Osteocyte (in vitro differentiated cells): ENCODE measurements at regions not wholly inside any gene's neighbourhood (a gene's known extent, or its start where the extent isn't known, plus 50 kb on each side); places are given as distances from the start of the nearest gene placed in this dataset.

Source experiments
- DNase-seq: peaks from one replicate; pipeline ENCODE4 v3.0.0; 2021; ENCODE audit warnings: mixed read lengths; ENCODE audit not compliant: unreplicated experiment; ENCODE audit errors: extremely low spot score
- H3K27ac Mint-ChIP-seq: one replicate; pipeline ENCODE4 v1.8.0; 2021; ENCODE audit warnings: mild to moderate bottlenecking, mixed read lengths; ENCODE audit not compliant: unreplicated experiment
- H3K27me3 Mint-ChIP-seq: one replicate; pipeline ENCODE4 v1.8.0; 2021; ENCODE audit warnings: mixed read lengths; ENCODE audit not compliant: unreplicated experiment
- H3K36me3 Mint-ChIP-seq: one replicate; pipeline ENCODE4 v1.8.0; 2021; ENCODE audit warnings: mixed read lengths; ENCODE audit not compliant: unreplicated experiment
- H3K4me1 Mint-ChIP-seq: one replicate; pipeline ENCODE4 v1.8.0; 2021; ENCODE audit warnings: mixed read lengths; ENCODE audit not compliant: unreplicated experiment
- H3K4me3 Mint-ChIP-seq: one replicate; pipeline ENCODE4 v1.8.0; 2021; ENCODE audit warnings: mild to moderate bottlenecking, moderate library complexity, mixed read lengths; ENCODE audit not compliant: unreplicated experiment
- H3K9me3 Mint-ChIP-seq: one replicate; pipeline ENCODE4 v1.8.0; 2021; ENCODE audit warnings: mixed read lengths; ENCODE audit not compliant: unreplicated experiment
- CTCF ChIP-seq: fragments of 200-600 bp; sonication (generic); IDR thresholded peaks from 2 replicates; pipeline ENCODE4 v1.5.0; 2021; ENCODE audit warnings: antibody characterized with exemption, mild to moderate bottlenecking, moderate library complexity

DNA sequence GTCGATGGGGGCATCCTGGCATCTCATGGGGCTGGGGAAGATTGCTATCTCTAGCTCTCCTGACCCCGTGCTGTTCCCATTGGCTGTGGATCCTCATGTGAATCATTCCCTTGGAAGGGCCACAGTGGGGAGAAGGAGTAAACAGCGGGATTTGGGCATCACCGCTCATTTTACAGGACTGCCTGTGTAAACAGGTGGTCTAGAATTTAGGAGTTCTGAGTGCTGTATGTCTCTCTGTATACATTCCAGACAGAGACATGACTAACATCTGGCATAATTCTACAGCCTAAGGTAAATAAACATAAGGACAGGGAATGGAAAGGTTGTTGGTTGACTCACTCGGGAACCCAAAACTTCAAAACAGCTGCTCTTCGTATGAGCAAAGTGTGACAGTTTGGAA is 92.7 kb downstream of the COPS8 start:
- Mint-ChIP-seq H3K4me3 (no peak overlapping the region), H3K4me1 (peaks cover 51% of the 10 kb centered on the region), H3K27ac (peak overlapping the region; percentile 84), H3K36me3 (peaks cover 8% of the 10 kb centered on the region), H3K9me3 (peaks cover 15% of the 10 kb centered on the region), H3K27me3 (no peaks in the 10 kb centered on the region)
- no peak for DNase-seq
- no peak for TF ChIP-seq CTCF

- peak overlapping the region; percentile 84 for H3K27ac Mint-ChIP-seq
These were observed 93.5 kb downstream of the COPS8 start for GRCh38 chr2:237179161-237179560.

DNA sequence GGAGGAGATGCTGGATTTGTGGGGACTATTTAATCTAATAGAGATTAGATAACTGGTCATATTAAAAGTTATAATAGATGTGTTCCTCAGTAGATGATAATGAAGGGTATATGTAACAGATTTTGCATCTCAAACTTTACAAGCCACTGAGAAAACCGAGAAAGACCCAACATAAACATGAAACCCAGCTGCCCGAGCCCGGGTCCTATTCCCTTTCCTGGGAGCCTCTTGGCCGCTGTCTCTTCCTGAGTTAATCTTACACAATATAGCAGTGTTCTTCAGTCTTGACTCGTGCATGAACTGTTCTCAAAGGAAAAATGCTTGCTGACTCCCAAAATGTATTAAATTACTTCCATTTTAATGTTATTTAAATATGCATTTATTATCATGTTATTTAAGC is 94.5 kb downstream of the COPS8 start:
- Mint-ChIP-seq H3K9me3 (peaks cover 5% of the 10 kb centered on the region), H3K27me3 (no peaks in the 10 kb centered on the region), H3K4me3 (no peak overlapping the region), H3K27ac (no peak overlapping the region), H3K4me1 (peaks cover 64% of the 10 kb centered on the region), H3K36me3 (peaks cover 2% of the 10 kb centered on the region)
- no peak for TF ChIP-seq CTCF
- DNase-seq, result no peak

More at GRCh38 chr2:237179161-237179560, 93.5 kb downstream of the COPS8 start:
- H3K27me3 Mint-ChIP-seq, result no peaks in the 10 kb centered on the region
- peaks cover 12% of the 10 kb centered on the region for H3K9me3 Mint-ChIP-seq
- H3K36me3 Mint-ChIP-seq, result peaks cover 5% of the 10 kb centered on the region
- TF ChIP-seq CTCF, result no peak
- peaks cover 56% of the 10 kb centered on the region for H3K4me1 Mint-ChIP-seq
- H3K4me3 Mint-ChIP-seq, result no peak overlapping the region
- no peak for DNase-seq

DNA sequence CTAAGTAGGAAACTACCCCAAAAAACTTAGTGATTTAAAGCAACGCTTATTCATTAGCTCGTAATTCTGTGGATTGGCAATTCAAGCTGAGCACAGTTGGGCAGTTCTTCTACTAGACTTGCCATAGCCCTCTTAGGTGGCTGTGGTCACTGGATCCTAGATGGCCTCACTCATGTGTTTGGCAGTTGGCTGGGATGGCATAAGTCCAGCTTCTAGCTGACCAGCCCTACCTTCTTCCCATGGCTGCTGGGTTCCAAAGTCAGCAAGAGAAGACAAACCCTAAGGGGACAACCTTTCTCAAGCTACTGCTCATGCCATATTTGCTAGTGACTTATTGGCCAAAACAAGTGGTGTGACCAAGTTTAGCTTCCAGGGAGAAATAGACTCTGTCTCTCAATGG is 95.3 kb downstream of the COPS8 start:
- Mint-ChIP-seq H3K4me3 (no peak overlapping the region), H3K4me1 (peaks cover 64% of the 10 kb centered on the region), H3K9me3 (no peaks in the 10 kb centered on the region), H3K27ac (no peak overlapping the region), H3K36me3 (no peaks in the 10 kb centered on the region), H3K27me3 (no peaks in the 10 kb centered on the region)
- no peak for DNase-seq
- TF ChIP-seq CTCF, result no peak

GRCh38 chr2:237181844-237182243 is 96.2 kb downstream of the COPS8 start:
- Mint-ChIP-seq H3K9me3 (no peaks in the 10 kb centered on the region), H3K4me1 (peaks cover 60% of the 10 kb centered on the region), H3K27ac (peak overlapping the region; percentile 38), H3K27me3 (no peaks in the 10 kb centered on the region), H3K4me3 (no peak overlapping the region), H3K36me3 (no peaks in the 10 kb centered on the region)
- no peak for DNase-seq
- no peak for TF ChIP-seq CTCF
